ENCODE measurements at regions not wholly inside any gene's neighbourhood (a gene's known extent, or its start where the extent isn't known, plus 50 kb on each side); places are given as distances from the start of the nearest gene placed in this dataset.
"Not testable (repeated sequence)": the region's sequence is repeated elsewhere in the genome, so short reads cannot be mapped to it uniquely, and the experiment has no call there.

DNA sequence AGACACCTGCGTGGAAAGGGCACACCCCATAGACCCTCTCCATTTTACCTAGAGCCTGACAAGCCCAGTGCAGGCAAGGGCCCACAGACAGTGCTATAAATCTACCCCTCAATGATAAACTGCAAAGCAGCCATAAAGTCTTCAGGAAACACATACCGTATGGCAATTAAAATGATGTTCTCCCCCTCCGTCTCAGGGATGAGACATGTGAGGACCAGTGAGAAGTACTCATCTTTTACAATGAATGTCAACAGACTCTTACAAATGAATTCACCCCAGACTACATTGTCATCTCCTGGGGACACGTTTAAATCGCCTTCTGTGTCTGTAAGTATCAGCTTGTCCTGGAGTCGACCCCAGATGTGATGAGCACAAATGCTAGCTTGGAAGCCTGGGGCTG is 362.7 kb downstream of the ADGRD1 start:
- H3K4me3 ChIP-seq (ENCODE audit: low read depth, low read length): no peak overlapping the region
- H3K36me3 ChIP-seq: no peaks in the 10 kb centered on the region
- TF ChIP-seq, protein P1, sequence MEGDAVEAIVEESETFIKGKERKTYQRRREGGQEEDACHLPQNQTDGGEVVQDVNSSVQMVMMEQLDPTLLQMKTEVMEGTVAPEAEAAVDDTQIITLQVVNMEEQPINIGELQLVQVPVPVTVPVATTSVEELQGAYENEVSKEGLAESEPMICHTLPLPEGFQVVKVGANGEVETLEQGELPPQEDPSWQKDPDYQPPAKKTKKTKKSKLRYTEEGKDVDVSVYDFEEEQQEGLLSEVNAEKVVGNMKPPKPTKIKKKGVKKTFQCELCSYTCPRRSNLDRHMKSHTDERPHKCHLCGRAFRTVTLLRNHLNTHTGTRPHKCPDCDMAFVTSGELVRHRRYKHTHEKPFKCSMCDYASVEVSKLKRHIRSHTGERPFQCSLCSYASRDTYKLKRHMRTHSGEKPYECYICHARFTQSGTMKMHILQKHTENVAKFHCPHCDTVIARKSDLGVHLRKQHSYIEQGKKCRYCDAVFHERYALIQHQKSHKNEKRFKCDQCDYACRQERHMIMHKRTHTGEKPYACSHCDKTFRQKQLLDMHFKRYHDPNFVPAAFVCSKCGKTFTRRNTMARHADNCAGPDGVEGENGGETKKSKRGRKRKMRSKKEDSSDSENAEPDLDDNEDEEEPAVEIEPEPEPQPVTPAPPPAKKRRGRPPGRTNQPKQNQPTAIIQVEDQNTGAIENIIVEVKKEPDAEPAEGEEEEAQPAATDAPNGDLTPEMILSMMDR (IDR thresholded peaks at IDR 0.05; ENCODE audit: low read depth, low read length): no peak
- no peak overlapping the region for H3K27ac ChIP-seq
- no peak for DNase-seq
- H3K27me3 ChIP-seq (ENCODE audit: insufficient read depth, low read depth, severe bottlenecking): no peaks in the 10 kb centered on the region
- H3K9me3 ChIP-seq (ENCODE audit: severe bottlenecking): no peaks in the 10 kb centered on the region

DNA sequence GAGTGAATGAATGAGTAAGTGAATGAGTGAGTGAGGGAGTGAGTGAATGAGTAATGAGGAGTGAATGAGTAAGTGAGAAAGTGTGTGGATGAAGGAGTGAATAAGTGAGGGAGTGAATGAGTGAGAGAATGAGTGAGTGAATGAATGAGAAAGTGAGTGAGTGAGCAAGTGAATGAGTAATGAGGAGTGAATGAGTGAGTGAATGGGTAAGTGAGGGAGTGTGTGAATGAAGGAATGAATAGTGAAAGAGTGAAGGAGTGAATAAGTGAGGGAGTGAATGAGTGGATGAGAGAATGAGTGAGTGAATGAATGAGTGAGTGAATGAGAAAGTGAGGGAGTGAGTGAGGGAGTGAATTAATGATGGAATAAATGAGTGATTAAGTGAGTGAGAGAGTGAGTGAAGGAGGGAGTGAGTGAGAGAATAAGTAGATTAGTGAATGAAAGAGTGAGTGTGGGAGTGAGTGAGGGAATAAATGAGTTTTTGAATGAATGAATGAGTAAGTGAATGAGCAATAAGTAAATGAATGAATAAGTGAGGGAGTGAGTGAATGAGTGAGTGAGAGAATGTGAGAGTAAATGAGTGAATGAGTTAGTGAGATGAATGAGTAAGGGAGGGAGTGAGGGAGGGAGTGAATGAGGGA is 364.5 kb downstream of the ADGRD1 start:
- TF ChIP-seq, protein P1 (IDR thresholded peaks at IDR 0.05; ENCODE audit: low read depth, low read length): no peak
- H3K9me3 ChIP-seq (ENCODE audit: severe bottlenecking): peaks cover 7% of the 10 kb centered on the region

GRCh38 chr12:131321988-131322387 is 368.3 kb downstream of the ADGRD1 start:
- H3K9me3 ChIP-seq (ENCODE audit: severe bottlenecking): peaks cover 7% of the 10 kb centered on the region
- no peaks in the 10 kb centered on the region for H3K27me3 ChIP-seq (ENCODE audit: insufficient read depth, low read depth, severe bottlenecking)
- TF ChIP-seq, protein P1 (IDR thresholded peaks at IDR 0.05; ENCODE audit: low read depth, low read length): no peak

More for the DNA sequence above, 364.5 kb downstream of the ADGRD1 start:
- Histone ChIP-seq H3K27me3 (ENCODE audit: insufficient read depth, low read depth, severe bottlenecking) (no peaks in the 10 kb centered on the region), H3K4me3 (ENCODE audit: low read depth, low read length) (no peak overlapping the region), H3K27ac (no peak overlapping the region), H3K36me3 (no peaks in the 10 kb centered on the region)
- no peak for DNase-seq

DNA sequence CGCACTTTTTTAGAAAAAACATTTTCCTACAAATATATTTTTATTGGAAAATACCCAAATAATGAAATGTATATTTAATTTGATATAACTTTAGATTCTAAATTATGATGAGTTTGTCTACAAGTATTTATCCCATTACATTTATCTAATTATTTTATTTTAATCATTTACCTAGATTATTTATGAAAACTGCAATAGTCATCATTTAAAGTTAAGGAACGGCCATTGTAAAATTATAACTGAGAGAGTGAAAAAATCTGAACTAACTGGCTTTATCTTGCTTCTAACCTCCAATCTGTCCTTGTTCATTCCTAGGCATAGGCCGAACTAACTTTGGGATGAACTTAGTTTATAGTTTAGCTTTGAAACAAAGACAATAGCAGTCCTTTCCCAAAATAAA is 368.8 kb downstream of the ADGRD1 start:
- H3K36me3 ChIP-seq; H3K4me3 ChIP-seq (ENCODE audit: low read depth, low read length); DNase-seq; H3K27me3 ChIP-seq (ENCODE audit: insufficient read depth, low read depth, severe bottlenecking); H3K27ac ChIP-seq; H3K9me3 ChIP-seq (ENCODE audit: severe bottlenecking): not testable (repeated sequence)

More at GRCh38 chr12:131321988-131322387, 368.3 kb downstream of the ADGRD1 start:
- Histone ChIP-seq H3K27ac (no peak overlapping the region), H3K4me3 (ENCODE audit: low read depth, low read length) (no peak overlapping the region), H3K36me3 (no peaks in the 10 kb centered on the region)
- no peak for DNase-seq

DNA sequence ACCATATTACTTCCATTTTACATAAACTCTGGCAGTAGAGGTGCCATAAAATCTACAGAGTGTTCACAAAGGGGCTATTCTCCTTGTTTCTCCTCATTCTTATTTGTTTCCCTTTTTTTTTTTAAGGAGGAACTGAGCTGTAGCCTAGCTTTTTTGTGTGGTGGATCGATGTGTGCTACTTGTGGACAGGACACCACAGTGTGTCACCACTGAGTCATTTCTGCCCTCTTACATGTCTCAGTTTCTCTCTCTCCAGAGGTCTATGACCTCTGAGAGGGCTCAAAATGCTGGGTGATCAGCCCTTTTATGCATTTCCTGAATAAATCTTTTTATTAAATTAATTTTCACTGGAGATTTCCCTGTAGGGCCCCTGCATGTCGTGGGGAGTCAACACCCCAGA is 370.2 kb downstream of the ADGRD1 start:
- H3K27ac ChIP-seq: no peak overlapping the region
- H3K27me3 ChIP-seq (ENCODE audit: insufficient read depth, low read depth, severe bottlenecking): no peaks in the 10 kb centered on the region
- H3K4me3 ChIP-seq (ENCODE audit: low read depth, low read length): no peak overlapping the region
- DNase-seq: no peak
- no peaks in the 10 kb centered on the region for H3K36me3 ChIP-seq
- H3K9me3 ChIP-seq (ENCODE audit: severe bottlenecking): peaks cover 7% of the 10 kb centered on the region
- TF ChIP-seq, protein P1 (IDR thresholded peaks at IDR 0.05; ENCODE audit: low read depth, low read length): no peak

DNA sequence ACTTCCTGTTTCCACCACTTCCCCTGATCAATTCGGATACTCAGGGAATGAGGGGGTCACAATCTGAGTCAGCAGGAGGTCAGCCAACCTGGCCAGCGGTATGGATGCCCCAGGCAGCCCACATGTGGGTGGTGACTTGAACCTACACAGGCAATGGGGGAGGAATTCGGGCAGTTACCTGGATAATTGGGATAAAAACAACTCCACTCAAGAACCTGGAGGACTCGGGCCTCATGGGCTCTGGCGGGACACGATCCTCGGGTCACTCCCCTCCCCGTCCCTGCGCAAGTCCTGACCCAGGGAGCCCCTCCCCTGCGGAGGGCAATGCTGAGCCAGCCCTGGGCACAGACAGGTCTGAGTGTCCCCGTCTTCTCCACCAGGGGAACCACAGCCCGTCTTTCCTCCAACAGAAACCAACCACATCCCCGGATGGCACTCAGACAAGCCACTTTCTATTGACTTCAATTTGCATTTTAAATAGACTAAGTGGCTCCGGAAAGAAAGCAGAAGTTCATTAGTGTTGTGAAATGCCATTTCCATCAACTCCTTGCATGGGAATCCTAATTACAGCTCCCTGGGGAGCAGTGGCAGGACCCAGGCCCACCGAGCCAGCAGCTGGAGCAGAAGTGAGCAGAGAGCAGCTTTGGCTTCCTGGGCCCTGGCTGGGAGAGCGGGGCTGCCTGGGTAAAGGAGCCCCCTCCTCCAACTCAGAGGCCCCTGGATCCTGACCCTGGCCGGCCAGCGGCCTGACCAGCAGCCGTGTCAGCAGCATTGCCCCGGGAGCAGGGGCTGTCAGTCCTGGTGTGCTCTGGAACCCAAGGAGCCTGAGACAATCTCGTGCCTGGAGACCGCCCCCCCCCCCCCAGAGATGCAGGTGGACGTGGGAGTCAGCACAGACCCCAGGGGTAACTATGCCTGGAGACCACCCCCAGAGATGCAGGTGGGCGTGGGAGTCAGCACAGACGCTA is 374.1 kb downstream of the ADGRD1 start:
- Histone ChIP-seq H3K4me3 (ENCODE audit: low read depth, low read length) (no peak overlapping the region), H3K9me3 (ENCODE audit: severe bottlenecking) (no peaks in the 10 kb centered on the region), H3K27ac (no peak overlapping the region), H3K27me3 (ENCODE audit: insufficient read depth, low read depth, severe bottlenecking) (no peaks in the 10 kb centered on the region), H3K36me3 (no peaks in the 10 kb centered on the region)
- TF ChIP-seq, protein P1 (IDR thresholded peaks at IDR 0.05; ENCODE audit: low read depth, low read length): peak; percentile 60
- DNase-seq: no peak

DNA sequence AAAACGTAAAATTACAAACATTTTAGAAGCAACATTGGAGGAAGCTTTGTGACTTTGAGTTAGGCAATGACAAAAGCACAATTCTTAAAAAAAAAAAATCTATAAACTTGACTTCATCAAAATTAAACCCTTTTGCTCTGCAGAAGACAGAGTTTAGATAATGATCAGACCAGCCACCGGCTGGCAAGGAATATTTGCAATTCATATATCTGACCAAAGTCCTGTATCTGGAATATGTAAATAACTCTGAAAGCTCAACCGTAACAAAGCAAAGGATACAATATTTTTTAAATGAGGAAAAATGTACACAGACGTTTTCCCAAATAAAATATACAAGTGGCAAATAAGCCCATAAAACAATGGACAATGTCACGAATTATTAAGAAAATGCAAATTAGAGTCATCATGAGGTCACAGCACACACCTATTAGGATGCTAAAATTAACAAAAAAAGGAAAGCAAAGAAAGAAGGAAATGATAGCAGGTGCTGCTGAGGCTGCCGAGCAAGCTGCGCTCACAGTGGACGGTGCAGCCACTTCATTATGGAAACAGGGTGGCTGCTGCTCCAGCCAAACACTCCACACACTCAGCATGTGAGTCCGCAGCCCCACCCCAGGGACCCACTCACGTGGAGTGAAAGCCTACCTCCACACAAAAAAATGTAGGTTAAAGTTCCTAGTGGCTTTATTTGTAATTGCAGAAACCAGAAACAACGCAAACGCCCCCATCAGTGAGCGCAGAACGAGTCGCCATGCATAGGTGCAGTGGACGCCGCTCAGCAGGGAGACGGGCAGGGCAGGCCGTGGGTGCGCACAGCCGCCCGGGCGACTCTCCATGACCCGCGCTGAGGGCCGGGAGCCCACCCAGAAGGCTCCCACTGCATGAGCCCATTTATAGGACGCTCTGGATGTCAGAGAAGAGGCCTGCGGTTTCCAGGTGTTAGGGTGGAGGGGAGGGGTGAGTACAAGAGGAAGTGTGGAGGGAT is 375.4 kb downstream of the ADGRD1 start:
- H3K36me3 ChIP-seq; H3K27me3 ChIP-seq (ENCODE audit: insufficient read depth, low read depth, severe bottlenecking); DNase-seq; H3K27ac ChIP-seq; H3K9me3 ChIP-seq (ENCODE audit: severe bottlenecking); H3K4me3 ChIP-seq (ENCODE audit: low read depth, low read length): not testable (repeated sequence)
